ENCODE measurements at regions not wholly inside any gene's neighbourhood (a gene's known extent, or its start where the extent isn't known, plus 50 kb on each side); places are given as distances from the start of the nearest gene placed in this dataset.

DNA sequence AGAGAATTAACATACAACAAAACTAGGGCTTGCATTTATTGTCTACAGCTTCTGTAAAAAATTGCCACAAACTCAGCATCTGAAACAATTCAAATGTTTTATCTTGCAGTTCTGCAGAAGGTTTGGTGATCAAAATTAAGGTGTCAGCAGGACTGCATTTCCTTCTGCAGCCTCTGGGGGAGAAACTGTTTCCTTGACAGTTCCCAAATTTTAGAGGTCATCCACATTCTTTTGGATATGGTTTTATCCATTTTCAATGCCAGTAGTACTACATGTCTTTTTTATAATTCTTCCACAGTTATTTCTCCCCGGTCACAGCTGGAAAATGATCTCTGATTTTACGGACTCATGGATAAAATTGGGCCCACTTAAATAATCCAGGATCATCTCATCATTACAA, 1217.3 kb downstream of the CDY2B start:
- dilution Hi-C loops (cut with MboI; ENCODE audit: extremely low pct_ligation_motif_present, low sequenced_read_pairs), result no loop called here
- no peak for TF ChIP-seq EZH2 (IDR thresholded peaks at IDR 0.05; ENCODE audit: borderline replicate concordance, low read depth, low read length, severe bottlenecking)
- TF ChIP-seq POLR2AphosphoS5 (IDR thresholded peaks at IDR 0.05; ENCODE audit: insufficient read depth, low read depth, low read length), result no peak
- TF ChIP-seq, protein P1, sequence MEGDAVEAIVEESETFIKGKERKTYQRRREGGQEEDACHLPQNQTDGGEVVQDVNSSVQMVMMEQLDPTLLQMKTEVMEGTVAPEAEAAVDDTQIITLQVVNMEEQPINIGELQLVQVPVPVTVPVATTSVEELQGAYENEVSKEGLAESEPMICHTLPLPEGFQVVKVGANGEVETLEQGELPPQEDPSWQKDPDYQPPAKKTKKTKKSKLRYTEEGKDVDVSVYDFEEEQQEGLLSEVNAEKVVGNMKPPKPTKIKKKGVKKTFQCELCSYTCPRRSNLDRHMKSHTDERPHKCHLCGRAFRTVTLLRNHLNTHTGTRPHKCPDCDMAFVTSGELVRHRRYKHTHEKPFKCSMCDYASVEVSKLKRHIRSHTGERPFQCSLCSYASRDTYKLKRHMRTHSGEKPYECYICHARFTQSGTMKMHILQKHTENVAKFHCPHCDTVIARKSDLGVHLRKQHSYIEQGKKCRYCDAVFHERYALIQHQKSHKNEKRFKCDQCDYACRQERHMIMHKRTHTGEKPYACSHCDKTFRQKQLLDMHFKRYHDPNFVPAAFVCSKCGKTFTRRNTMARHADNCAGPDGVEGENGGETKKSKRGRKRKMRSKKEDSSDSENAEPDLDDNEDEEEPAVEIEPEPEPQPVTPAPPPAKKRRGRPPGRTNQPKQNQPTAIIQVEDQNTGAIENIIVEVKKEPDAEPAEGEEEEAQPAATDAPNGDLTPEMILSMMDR (IDR thresholded peaks at IDR 0.05; ENCODE audit: extremely low read depth in 1 of 2, insufficient read depth in 1 of 2, low read depth in 1 of 2, low read length in 2 of 2), result peak in 1 of 2 donors; percentile 5
- no peak for TF ChIP-seq GATA2 (IDR thresholded peaks at IDR 0.05; ENCODE audit: insufficient read depth, insufficient read length, low read depth, low read length)

DNA sequence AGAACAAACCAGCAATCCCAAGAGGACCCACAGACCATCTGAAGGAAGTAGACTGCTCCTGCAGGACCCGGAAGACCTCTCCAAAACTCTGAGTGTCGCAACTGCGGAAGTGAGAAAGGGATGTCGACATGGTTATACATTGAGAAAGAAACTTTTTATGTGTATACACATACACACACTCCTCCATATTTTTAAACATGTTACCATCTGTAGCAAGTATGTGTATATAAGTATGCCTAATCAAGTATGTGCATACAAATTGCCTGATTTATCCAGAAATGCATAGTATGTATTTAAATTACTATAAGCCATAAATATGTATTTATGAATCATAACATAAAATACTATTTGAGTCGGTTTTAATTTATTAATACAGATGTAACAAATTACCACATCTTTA, 1220.7 kb downstream of the CDY2B start:
- TF ChIP-seq, protein P1 (IDR thresholded peaks at IDR 0.05; ENCODE audit: extremely low read depth in 1 of 2, insufficient read depth in 1 of 2, low read depth in 1 of 2, low read length in 2 of 2), result no peak
- TF ChIP-seq GATA2 (IDR thresholded peaks at IDR 0.05; ENCODE audit: insufficient read depth, insufficient read length, low read depth, low read length) (no peak), POLR2A (IDR thresholded peaks at IDR 0.05; ENCODE audit: low read depth, low read length) (no peak), EZH2 (IDR thresholded peaks at IDR 0.05; ENCODE audit: borderline replicate concordance, low read depth, low read length, severe bottlenecking) (no peak)
- Histone ChIP-seq H3K4me1 (ENCODE audit: control insufficient read depth, extremely low read depth, insufficient read depth, low read length) (no peaks in the 10 kb centered on the region), H2AFZ (ENCODE audit: low read depth, low read length) (no peak overlapping the region), H3K4me3 (replicated peaks in 1 of 3; ENCODE audit: insufficient read depth in 1 of 3, low read depth in 1 of 3, low read length in 3 of 3) (no peak overlapping the region), H4K20me1 (replicated peaks; ENCODE audit: control insufficient read depth, extremely low read depth, insufficient read depth, low read length) (no peaks in the 10 kb centered on the region), H3K9ac (replicated peaks; ENCODE audit: extremely low read depth, insufficient read depth, low read length) (no peak overlapping the region), H3K27ac (ENCODE audit: insufficient read depth, low read depth, low read length) (no peak overlapping the region), H3K4me2 (ENCODE audit: insufficient read depth, low read length) (no peak overlapping the region), H3K9me3 (replicated peaks; ENCODE audit: control insufficient read depth, insufficient read depth, low read length) (no peaks in the 10 kb centered on the region), H3K9me1 (replicated peaks; ENCODE audit: control insufficient read depth, extremely low read depth, insufficient read depth, low read length) (no peaks in the 10 kb centered on the region), H3K36me3 (ENCODE audit: control insufficient read depth in 2 of 2, extremely low read depth in 1 of 2, insufficient read depth in 2 of 2, low read length in 2 of 2) (no peaks in the 10 kb centered on the region), H3K27me3 (ENCODE audit: control insufficient read depth in 2 of 2, insufficient read depth in 2 of 2, low read length in 2 of 2) (no peaks in the 10 kb centered on the region), H3K79me2 (ENCODE audit: control insufficient read depth, insufficient read depth, low read length) (no peaks in the 10 kb centered on the region)
- ChIA-PET POLR2A (no interaction called here), CTCF (no interaction called here)
- intact Hi-C loops (cut with micrococcal nuclease) (no loop called here), dilution Hi-C loops (cut with MboI; ENCODE audit: extremely low pct_ligation_motif_present, low sequenced_read_pairs) (no loop called here)
- no peak for FAIRE-seq
- DNase-seq (ENCODE audit: low read depth, low spot score), result no peak
- BruUV-seq (replicated peaks), result no TSS peak

More for the DNA sequence above, 1217.3 kb downstream of the CDY2B start:
- Histone ChIP-seq H3K9me3 (replicated peaks; ENCODE audit: control insufficient read depth, insufficient read depth, low read length) (no peaks in the 10 kb centered on the region), H2AFZ (ENCODE audit: low read depth, low read length) (no peak overlapping the region), H3K4me3 (replicated peaks in 1 of 3; ENCODE audit: insufficient read depth in 1 of 3, low read depth in 1 of 3, low read length in 3 of 3) (no peak overlapping the region), H3K79me2 (ENCODE audit: control insufficient read depth, insufficient read depth, low read length) (no peaks in the 10 kb centered on the region), H4K20me1 (replicated peaks; ENCODE audit: control insufficient read depth, extremely low read depth, insufficient read depth, low read length) (no peaks in the 10 kb centered on the region), H3K4me1 (ENCODE audit: control insufficient read depth, extremely low read depth, insufficient read depth, low read length) (no peaks in the 10 kb centered on the region), H3K27ac (ENCODE audit: insufficient read depth, low read depth, low read length) (no peak overlapping the region), H3K36me3 (ENCODE audit: control insufficient read depth in 2 of 2, extremely low read depth in 1 of 2, insufficient read depth in 2 of 2, low read length in 2 of 2) (no peaks in the 10 kb centered on the region), H3K9me1 (replicated peaks; ENCODE audit: control insufficient read depth, extremely low read depth, insufficient read depth, low read length) (no peaks in the 10 kb centered on the region), H3K27me3 (ENCODE audit: control insufficient read depth in 2 of 2, insufficient read depth in 2 of 2, low read length in 2 of 2) (no peaks in the 10 kb centered on the region), H3K4me2 (ENCODE audit: insufficient read depth, low read length) (no peak overlapping the region), H3K9ac (replicated peaks; ENCODE audit: extremely low read depth, insufficient read depth, low read length) (no peak overlapping the region)
- no TSS peak for BruUV-seq (replicated peaks)
- intact Hi-C loops (cut with micrococcal nuclease), result no loop called here
- DNase-seq (ENCODE audit: low read depth, low spot score), result no peak
- CTCF ChIA-PET, result no interaction called here
- FAIRE-seq, result no peak
- POLR2A ChIA-PET, result no interaction called here

Data from endothelial cell of umbilical vein (primary cell).